ENCODE measurements at regions not wholly inside any gene's neighbourhood (a gene's known extent, or its start where the extent isn't known, plus 50 kb on each side); places are given as distances from the start of the nearest gene placed in this dataset.
A peak's percentile ranks its signal among the peaks of the same experiment; 100 is the strongest.

GRCh38 chr21:34202553-34203372 lies 129.4 kb downstream of the MRPS6 start:
- no peaks in the 10 kb centered on the region for H4K20me1 ChIP-seq (replicated peaks in 1 of 2; ENCODE audit: control insufficient read depth in 1 of 2, insufficient read depth in 2 of 2, low read length in 2 of 2)
- ChIA-PET CTCF (ENCODE audit: partially characterized antibody) (interaction anchor here (0.6 to 6.4 kb wide), 18 partner anchors 9 to 278 kb away, joined by 3 to 56 read pairs (median 4); no protein-coding TSS in a partner anchor), POLR2A (ENCODE audit: partially characterized antibody) (interaction anchor here (0.6 to 2.2 kb wide), 17 partner anchors 10 to 279 kb away, joined by 3 to 8 read pairs (median 3); no protein-coding TSS in a partner anchor)
- peak overlapping the region; percentile 69; the same call in 1 of the 2 replicates for H4K8ac ChIP-seq (ENCODE audit: extremely low read depth, insufficient read depth, low read length)
- H3K4me2 ChIP-seq (ENCODE audit: insufficient read depth in 1 of 2, low read depth in 2 of 2, low read length in 2 of 2), result peak overlapping the region; percentile 68 to 95
- H3K9ac ChIP-seq (replicated peaks in 1 of 4; ENCODE audit: extremely low read depth in 1 of 4, low read depth in 3 of 4, low read length in 3 of 4), result peak overlapping the region in 3 of 4 experiments; percentile 55 to 74 (median 60); a peak in 6 of 7 replicates
- peak overlapping the region; percentile 89 for H3K18ac ChIP-seq (ENCODE audit: extremely low read depth, low read length)
- peak overlapping the region; percentile 80 for H2AFZ ChIP-seq (ENCODE audit: low read length)
- H3K56ac ChIP-seq (replicated peaks; ENCODE audit: insufficient read length, low read depth, low read length), result peak overlapping the region; percentile 59
- H3K36me3 ChIP-seq (ENCODE audit: control insufficient read depth in 2 of 4, insufficient read depth in 4 of 4, low read length in 3 of 4), result no peaks in the 10 kb centered on the region
- no peaks in the 10 kb centered on the region for H3K79me2 ChIP-seq (ENCODE audit: control insufficient read depth in 1 of 2, insufficient read depth in 2 of 2, low read length in 2 of 2)
- peak overlapping the region; percentile 75 for H3K27ac ChIP-seq (ENCODE audit: low read depth, low read length)
- peak overlapping the region; percentile 58 for H3K4ac ChIP-seq (replicated peaks; ENCODE audit: insufficient read length, low read depth, low read length)
- peak overlapping the region; percentile 96 for H2BK12ac ChIP-seq (ENCODE audit: low read depth, low read length)
- peak overlapping the region; percentile 97 for H2BK20ac ChIP-seq (ENCODE audit: low read length)
- H3K4me3 ChIP-seq (ENCODE audit: extremely low read depth in 1 of 4, insufficient read depth in 2 of 4, low read depth in 3 of 4, low read length in 4 of 4), result peak overlapping the region; percentile 34 to 59 (median 56)
- peak overlapping the region; percentile 89; the same call in 1 of the 2 replicates for H2BK15ac ChIP-seq (ENCODE audit: low read length)
- H3K9me3 ChIP-seq (ENCODE audit: insufficient read depth in 2 of 2, low read depth in 1 of 2, low read length in 1 of 2), result no peaks in the 10 kb centered on the region
- H2BK120ac ChIP-seq (replicated peaks; ENCODE audit: low read depth, low read length), result peak overlapping the region; percentile 58
- H2AK5ac ChIP-seq (ENCODE audit: low read depth, low read length), result peak overlapping the region; percentile 83; the same call in 1 of the 2 replicates
- H3K27me3 ChIP-seq (replicated peaks in 1 of 4; ENCODE audit: control insufficient read depth in 3 of 4, extremely low read depth in 1 of 4, insufficient read depth in 3 of 4, low read length in 3 of 4), result no peaks in the 10 kb centered on the region
- H4K5ac ChIP-seq (ENCODE audit: insufficient read length, low read depth, low read length), result peak overlapping the region; percentile 61
- no peaks in the 10 kb centered on the region for H3K79me1 ChIP-seq (ENCODE audit: low read depth, low read length)
- peaks cover 7 to 24% (median 12%) of the 10 kb centered on the region in 4 experiments for H3K4me1 ChIP-seq (replicated peaks in 1 of 4; ENCODE audit: control insufficient read depth in 3 of 4, insufficient read depth in 4 of 4, low read length in 3 of 4)
- peak overlapping the region; percentile 90 for H2BK5ac ChIP-seq (ENCODE audit: low read depth, low read length)
- H3K23me2 ChIP-seq (ENCODE audit: low read depth, low read length), result peaks cover 7% of the 10 kb centered on the region
- 14% methylated on average over 25 of the region's 25 CpGs; no CpG with 5 or more reads in 1 of the 2 experiments for WGBS, 2 experiments (ENCODE audit: extremely low coverage in 1 of 2, insufficient coverage in 1 of 2, insufficient read length in 1 of 2, insufficient replicate concordance in 2 of 2, low coverage in 1 of 2, low lambda C conversion rate in 2 of 2, missing lambda C conversion rate in 1 of 2)
- no peak overlapping the region for H3K14ac ChIP-seq (ENCODE audit: insufficient read length)
- peak in 1 of 2 experiments; percentile 76 for DNase-seq (ENCODE audit: low read depth in 1 of 2, low spot score in 2 of 2)
- H4K91ac ChIP-seq (replicated peaks; ENCODE audit: insufficient read length, low read length), result peak overlapping the region; percentile 93
- FAIRE-seq, result no peak
- H3K23ac ChIP-seq (ENCODE audit: insufficient read length), result no peak overlapping the region
- TF ChIP-seq TEAD4 (IDR thresholded peaks at IDR 0.05; ENCODE audit: low read depth, low read length) (peak; percentile 26; the same call in 1 of the 2 replicates), KDM4A (IDR thresholded peaks at IDR 0.05; ENCODE audit: low read depth, low read length, severe bottlenecking) (peak; percentile 56)

All from H1 (cell line).